Gastroesophageal sphincter (tissue), 4 donors: ENCODE measurements at regions not wholly inside any gene's neighbourhood (a gene's known extent, or its start where the extent isn't known, plus 50 kb on each side); places are given as distances from the start of the nearest gene placed in this dataset.

Experiments used
- ATAC-seq: fragments of 150-250 bp; one replicate; pipeline ENCODE4 v1.9.1; 2016; ENCODE audit warnings: mild to moderate bottlenecking, moderate library complexity
- H3K27ac ChIP-seq, 4 donors: fragments of 200-600 bp; sonication (generic) in 3 of 4; 1 replicate in 3 of 4; 2 replicates in 1 of 4; pipeline ENCODE4 v1.5.1; 2016 to 2019
- H3K27me3 ChIP-seq: fragments of 200-600 bp; sonication (generic); one replicate; pipeline ENCODE4 v1.5.1; 2019
- H3K36me3 ChIP-seq, 2 donors: fragments of 200-600 bp; sonication (generic); one replicate each; pipeline ENCODE4 v1.5.1; 2019; ENCODE audit warnings: control low read depth in 1 of 2
- H3K4me1 ChIP-seq, 3 donors: fragments of 200-600 bp; sonication (generic); 1 replicate in 2 of 3; 2 replicates in 1 of 3; pipeline ENCODE4 v1.5.1; 2016 to 2019; ENCODE audit warnings: control low read depth in 2 of 3
- H3K4me3 ChIP-seq, 2 donors: fragments of 200-600 bp; sonication (generic); one replicate each; pipeline ENCODE4 v1.5.1; 2019; ENCODE audit warnings: mild to moderate bottlenecking in 1 of 2, moderate library complexity in 1 of 2
- H3K9me3 ChIP-seq, 3 donors: fragments of 200-600 bp; sonication (generic); one replicate each; pipeline ENCODE4 v1.5.1; 2017 to 2019; ENCODE audit warnings: control low read depth in 2 of 3
- EP300 ChIP-seq: sonication (generic); formaldehyde crosslinking; IDR thresholded peaks from one replicate; pipeline ENCODE4 v1.6.1; 2017; ENCODE audit warnings: antibody characterized with exemption, mild to moderate bottlenecking
- POLR2A ChIP-seq, 2 donors: fragments of 450-650 bp; IDR thresholded peaks; one replicate each; pipeline ENCODE4 v1.6.1; 2017; ENCODE audit warnings: antibody characterized with exemption in 2 of 2, mild to moderate bottlenecking in 2 of 2, moderate library complexity in 1 of 2
- POLR2AphosphoS5 ChIP-seq: sonication (generic); formaldehyde crosslinking; IDR thresholded peaks from one replicate; pipeline ENCODE4 v1.6.1; 2017; ENCODE audit warnings: antibody characterized with exemption
- WGBS, 2 donors: methylation state at CpG; one replicate each; pipeline ENCODE4 v1.1.5; 2018; ENCODE audit warnings: low coverage in 1 of 2; 5-methylcytosine and 5-hydroxymethylcytosine counted together
- TF ChIP-seq, protein P1 (sequence below), 4 experiments: fragments of 200-600 bp in 2 of 4; fragments of 450-650 bp in 2 of 4; sonication (generic) in 1 of 4; IDR thresholded peaks; one replicate each; pipeline ENCODE4 v1.5.1; 2017 to 2019; ENCODE audit warnings: antibody characterized with exemption in 4 of 4, mild to moderate bottlenecking in 2 of 4, moderate library complexity in 2 of 4

- 45 to 51% methylated on average over 2 of the region's 2 CpGs for WGBS, 2 donors
- Histone ChIP-seq H3K36me3 (no peaks in the 10 kb centered on the region), H3K4me3 (no peak overlapping the region), H3K4me1 (no peaks in the 10 kb centered on the region), H3K27me3 (peaks cover 10% of the 10 kb centered on the region), H3K9me3 (no peaks in the 10 kb centered on the region), H3K27ac (no peak overlapping the region)
- ATAC-seq = no peak
- no peak for TF ChIP-seq EP300
- TF ChIP-seq POLR2A (IDR thresholded peaks at IDR 0.05) = no peak
- no peak for TF ChIP-seq POLR2AphosphoS5
- TF ChIP-seq, protein P1, sequence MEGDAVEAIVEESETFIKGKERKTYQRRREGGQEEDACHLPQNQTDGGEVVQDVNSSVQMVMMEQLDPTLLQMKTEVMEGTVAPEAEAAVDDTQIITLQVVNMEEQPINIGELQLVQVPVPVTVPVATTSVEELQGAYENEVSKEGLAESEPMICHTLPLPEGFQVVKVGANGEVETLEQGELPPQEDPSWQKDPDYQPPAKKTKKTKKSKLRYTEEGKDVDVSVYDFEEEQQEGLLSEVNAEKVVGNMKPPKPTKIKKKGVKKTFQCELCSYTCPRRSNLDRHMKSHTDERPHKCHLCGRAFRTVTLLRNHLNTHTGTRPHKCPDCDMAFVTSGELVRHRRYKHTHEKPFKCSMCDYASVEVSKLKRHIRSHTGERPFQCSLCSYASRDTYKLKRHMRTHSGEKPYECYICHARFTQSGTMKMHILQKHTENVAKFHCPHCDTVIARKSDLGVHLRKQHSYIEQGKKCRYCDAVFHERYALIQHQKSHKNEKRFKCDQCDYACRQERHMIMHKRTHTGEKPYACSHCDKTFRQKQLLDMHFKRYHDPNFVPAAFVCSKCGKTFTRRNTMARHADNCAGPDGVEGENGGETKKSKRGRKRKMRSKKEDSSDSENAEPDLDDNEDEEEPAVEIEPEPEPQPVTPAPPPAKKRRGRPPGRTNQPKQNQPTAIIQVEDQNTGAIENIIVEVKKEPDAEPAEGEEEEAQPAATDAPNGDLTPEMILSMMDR (IDR thresholded peaks at IDR 0.05) = no peak
These were observed 166.2 kb upstream of the PPP2R2B start for GRCh38 chr5:147044572-147045273.

DNA sequence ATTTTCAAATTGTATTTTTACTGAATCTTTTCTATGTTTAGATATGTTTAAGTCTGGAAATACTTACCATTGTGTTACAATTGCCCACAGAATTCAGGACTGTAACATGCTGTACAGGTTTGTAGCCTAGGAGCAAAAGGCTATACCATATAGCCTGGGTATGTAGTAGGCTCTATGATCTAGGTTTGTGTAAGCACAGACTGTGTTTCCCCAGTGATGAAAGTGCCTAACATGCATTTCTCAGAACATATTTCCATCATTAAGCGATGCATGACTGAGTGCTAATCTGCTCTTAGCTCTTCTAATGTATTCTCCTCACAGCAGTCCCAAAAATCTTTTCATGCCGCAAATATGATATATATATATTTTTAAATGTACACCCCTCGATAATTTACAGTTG is 166.7 kb upstream of the PPP2R2B start:
- Histone ChIP-seq H3K27ac (no peak overlapping the region), H3K27me3 (peaks cover 10% of the 10 kb centered on the region), H3K4me1 (no peaks in the 10 kb centered on the region), H3K36me3 (no peaks in the 10 kb centered on the region), H3K9me3 (no peaks in the 10 kb centered on the region), H3K4me3 (no peak overlapping the region)
- ATAC-seq = no peak
- 81 to 89% methylated on average over 3 of the region's 3 CpGs for WGBS, 2 donors
- TF ChIP-seq POLR2AphosphoS5 (no peak), EP300 (no peak), POLR2A (IDR thresholded peaks at IDR 0.05) (no peak)

DNA sequence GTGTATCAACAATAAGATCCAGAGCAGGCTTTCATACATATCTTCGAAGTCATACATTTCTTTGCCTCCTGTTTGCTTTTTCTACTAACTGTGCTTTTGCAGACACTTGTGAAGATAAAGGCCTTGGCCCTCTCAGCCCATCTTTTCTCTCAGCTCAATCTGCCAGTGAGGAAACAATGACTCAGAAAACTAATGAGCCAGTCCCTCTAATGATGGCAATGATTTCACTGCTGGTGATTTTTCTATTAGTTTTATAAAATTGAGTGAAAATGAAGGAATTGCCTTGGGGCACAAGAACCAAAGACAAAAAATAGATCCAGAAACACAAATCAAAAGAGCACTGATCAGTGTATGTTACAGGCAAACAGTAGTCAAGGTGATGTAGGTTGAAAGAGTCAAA is 167.7 kb upstream of the PPP2R2B start:
- WGBS, 2 donors = 29 to 53% methylated on average over 1 of the region's 1 CpG
- no peaks in the 10 kb centered on the region for H3K9me3 ChIP-seq
- TF ChIP-seq, protein P1 (IDR thresholded peaks at IDR 0.05) = no peak
- TF ChIP-seq EP300 (no peak), POLR2AphosphoS5 (no peak), POLR2A (IDR thresholded peaks at IDR 0.05) (no peak)
- H3K27me3 ChIP-seq = peaks cover 10% of the 10 kb centered on the region
- no peaks in the 10 kb centered on the region for H3K36me3 ChIP-seq
- no peak overlapping the region for H3K27ac ChIP-seq
- ATAC-seq = no peak
- no peaks in the 10 kb centered on the region for H3K4me1 ChIP-seq
- H3K4me3 ChIP-seq = no peak overlapping the region

DNA sequence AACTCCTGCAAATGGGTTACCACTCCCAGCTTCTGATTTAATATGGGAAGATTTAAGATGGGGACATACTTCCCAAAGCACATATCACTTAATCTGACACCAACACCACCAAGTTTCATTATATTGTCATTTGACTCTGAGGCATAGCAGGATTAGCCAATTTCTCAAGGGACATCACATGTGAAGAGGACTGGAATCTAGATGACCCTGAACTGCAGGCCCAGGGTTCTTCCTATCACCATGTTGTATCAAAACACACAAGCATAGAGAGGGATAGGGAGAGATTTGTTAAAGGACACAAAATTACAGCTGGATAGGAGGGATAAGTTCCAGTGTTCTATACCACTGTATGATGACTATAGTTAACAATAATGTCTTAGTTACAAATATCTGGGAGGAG is 168.3 kb upstream of the PPP2R2B start:
- TF ChIP-seq POLR2A (IDR thresholded peaks at IDR 0.05) = no peak
- TF ChIP-seq EP300 = no peak
- TF ChIP-seq, protein P1 (IDR thresholded peaks at IDR 0.05) = no peak
- TF ChIP-seq POLR2AphosphoS5 = no peak
- Histone ChIP-seq H3K4me3 (no peak overlapping the region), H3K36me3 (no peaks in the 10 kb centered on the region), H3K27ac (no peak overlapping the region), H3K4me1 (no peaks in the 10 kb centered on the region), H3K9me3 (no peaks in the 10 kb centered on the region), H3K27me3 (peaks cover 10% of the 10 kb centered on the region)
- no peak for ATAC-seq

DNA sequence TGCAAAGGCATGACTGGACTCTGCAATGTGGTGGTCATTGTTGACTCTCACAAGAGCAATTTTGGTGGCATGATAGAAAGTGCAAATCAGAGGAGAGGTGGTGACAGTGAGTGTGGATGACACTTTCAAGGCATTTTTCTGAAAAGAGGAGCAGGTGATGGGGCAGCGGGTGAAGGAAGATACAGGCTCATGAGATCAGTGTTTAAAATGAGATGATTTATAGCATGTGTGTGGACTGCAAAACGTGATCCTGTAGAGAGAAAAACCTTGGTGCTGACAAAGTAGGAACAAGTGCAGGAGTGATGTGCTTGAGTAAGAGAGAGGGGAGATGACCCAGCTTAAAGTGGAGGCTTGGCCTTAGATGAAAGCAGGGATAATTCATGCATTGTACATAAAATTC is 171.2 kb upstream of the PPP2R2B start:
- Histone ChIP-seq H3K4me3 (no peak overlapping the region), H3K36me3 (no peaks in the 10 kb centered on the region), H3K27me3 (no peaks in the 10 kb centered on the region), H3K9me3 (no peaks in the 10 kb centered on the region), H3K27ac (no peak overlapping the region), H3K4me1 (no peaks in the 10 kb centered on the region)
- TF ChIP-seq EP300 (no peak), POLR2A (IDR thresholded peaks at IDR 0.05) (no peak), POLR2AphosphoS5 (no peak)
- TF ChIP-seq, protein P1 (IDR thresholded peaks at IDR 0.05) = no peak
- 43 to 71% methylated on average over 2 of the region's 2 CpGs for WGBS, 2 donors
- ATAC-seq = no peak
